D341Med (cell line): ENCODE measurements at regions not wholly inside any gene's neighbourhood (a gene's known extent, or its start where the extent isn't known, plus 50 kb on each side); places are given as distances from the start of the nearest gene placed in this dataset.
"Not testable (repeated sequence)": the region's sequence is repeated elsewhere in the genome, so short reads cannot be mapped to it uniquely, and the experiment has no call there.

Experiments used
- DNase-seq: peaks from one replicate; pipeline ENCODE4 v3.0.0; 2012; ENCODE audit warnings: low spot score

- peak; percentile 16 for DNase-seq
These were observed 683.9 kb downstream of the CCSER2 start for GRCh38 chr10:85012305-85012704.

GRCh38 chr10:85026878-85027467 is 698.6 kb downstream of the CCSER2 start:
- DNase-seq = no peak

DNA sequence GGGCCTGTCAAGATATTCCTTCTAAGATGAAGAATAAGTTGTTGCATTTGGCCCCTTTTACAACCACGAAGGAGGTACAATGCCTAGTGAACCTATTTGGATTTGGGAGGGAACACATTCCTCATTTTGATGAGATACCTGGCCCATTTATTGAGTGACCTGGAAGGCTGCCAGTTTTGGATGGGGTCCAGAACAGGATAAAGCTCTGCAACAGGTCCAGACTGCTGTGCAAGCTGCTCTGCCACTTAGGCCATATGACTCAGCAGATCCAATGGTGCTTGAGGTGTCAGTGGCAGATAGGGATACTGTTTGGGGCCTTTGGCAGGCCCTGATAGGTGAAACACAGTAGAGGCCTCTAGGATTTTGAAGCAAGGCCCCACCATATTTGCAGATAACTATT is 704.6 kb downstream of the CCSER2 start:
- DNase-seq = no peak

DNA sequence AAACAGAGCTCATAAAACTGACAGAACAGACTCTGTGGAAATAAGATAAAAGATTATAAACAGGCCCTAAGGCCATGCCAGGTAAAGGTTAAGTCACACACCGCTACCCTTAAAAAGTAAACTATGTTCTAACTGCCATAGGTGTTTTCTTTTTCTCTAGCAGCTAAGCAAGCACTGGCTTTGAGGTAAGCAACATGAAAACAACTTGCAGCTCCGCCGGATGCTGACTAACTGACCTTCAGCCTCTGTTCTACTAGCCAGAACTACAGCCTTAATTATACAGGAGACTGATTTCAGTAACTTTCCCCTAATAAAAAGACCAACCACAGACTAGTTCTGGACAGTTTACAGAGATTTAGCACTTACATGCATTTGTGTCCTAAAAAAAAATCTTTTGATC is 708.3 kb downstream of the CCSER2 start:
- no peak for DNase-seq

GRCh38 chr10:85039311-85039710 is 710.9 kb downstream of the CCSER2 start:
- DNase-seq = no peak

- no peak for DNase-seq
These were observed 714.8 kb downstream of the CCSER2 start for GRCh38 chr10:85043207-85043606.

DNA sequence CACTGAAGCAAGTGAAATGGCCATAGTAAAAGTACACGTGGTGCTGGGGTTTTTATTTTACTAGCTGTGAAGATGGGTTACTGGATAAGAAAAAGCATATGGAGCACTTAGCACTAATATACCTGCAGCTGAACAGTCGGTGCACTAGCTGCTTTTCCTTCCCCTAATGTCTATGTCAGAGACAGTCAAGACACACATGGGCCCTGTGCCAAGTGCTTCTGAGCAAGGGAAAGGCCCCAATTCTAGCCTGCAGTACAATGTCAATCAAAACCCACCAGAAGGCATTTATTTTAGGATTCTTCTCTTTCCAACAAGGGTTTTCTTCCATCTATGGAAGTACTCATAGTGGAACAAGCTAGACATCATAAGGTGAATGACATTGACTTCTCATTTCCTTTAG is 716.7 kb downstream of the CCSER2 start:
- DNase-seq = no peak

- no peak for DNase-seq
These were observed 718.9 kb downstream of the CCSER2 start for GRCh38 chr10:85047170-85047834.

GRCh38 chr10:85047979-85048378 is 719.6 kb downstream of the CCSER2 start:
- DNase-seq = no peak

DNA sequence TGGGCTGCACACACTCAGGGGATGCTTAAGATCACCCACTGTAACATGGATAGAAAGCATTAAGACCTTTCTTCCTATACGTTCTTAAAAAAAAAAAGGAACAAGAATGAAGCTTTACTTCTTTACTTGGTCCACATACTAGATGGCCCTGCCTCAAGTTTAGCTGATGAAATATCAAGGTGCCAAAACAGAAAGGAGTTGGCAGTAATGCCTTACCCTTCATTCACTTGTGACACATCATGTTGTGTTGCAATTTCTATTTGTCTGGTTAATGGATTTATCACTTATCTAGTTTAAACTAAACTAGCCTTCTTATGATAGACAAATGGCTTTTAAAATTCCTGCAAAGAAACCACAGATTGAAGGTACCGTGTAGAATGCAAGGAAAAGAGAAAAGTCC is 720.3 kb downstream of the CCSER2 start:
- DNase-seq = no peak

DNA sequence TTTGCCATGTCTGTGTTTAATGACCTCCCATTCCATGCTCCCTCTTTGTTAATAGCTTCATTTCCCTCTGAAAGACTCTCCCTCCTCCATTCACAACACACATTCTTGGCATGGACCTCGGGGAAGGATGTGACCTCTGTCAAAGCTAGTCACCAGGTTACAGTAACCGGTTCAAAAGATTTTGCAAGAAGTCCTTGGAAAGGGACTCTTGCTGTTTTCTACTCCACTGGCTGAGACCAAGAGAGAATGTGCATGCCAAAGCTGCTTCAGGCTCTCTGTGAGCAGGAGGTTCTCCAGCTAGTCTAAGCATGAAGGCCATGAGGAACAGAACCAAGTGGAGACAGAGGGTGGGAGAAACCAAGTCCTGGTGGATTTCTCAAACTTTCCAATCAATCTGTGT is 732.6 kb downstream of the CCSER2 start:
- DNase-seq = no peak

DNA sequence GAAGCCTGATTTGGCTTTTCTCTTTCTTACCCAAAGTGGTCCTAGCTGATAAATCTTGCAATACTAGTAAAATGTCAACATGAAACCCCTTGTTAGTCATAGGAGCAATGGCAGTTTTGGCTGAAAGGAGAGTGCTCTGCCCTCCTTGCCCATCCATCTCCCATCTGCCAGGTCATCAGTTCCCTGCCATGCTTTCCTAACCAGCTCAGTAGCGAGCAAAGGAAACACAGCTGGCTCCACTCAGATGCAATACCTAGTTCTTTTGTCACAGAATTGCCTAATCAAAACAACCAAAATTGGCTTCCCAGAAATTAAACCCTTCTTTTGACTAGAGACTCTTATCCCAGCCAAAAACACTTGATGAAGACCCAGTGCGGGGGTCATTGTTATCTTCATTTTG is 733.0 kb downstream of the CCSER2 start:
- DNase-seq = no peak

DNA sequence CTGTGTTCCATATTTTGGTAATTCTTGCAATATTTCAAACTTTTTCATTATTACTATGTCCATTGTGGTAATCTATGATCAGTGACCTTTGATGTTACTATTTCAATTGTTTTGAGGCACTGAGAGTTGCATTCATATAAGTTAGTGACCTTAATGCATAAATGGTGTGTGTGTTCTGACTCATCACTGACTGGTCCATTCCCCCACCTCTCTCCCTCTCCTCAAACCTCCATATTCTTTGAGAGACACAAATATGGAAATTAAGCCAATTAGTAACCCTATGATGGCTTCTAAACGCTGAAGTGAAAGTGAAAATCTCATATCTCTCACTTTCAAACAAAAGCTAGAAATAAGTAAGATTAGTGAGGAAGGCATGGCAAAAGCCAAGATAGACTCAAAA is 739.6 kb downstream of the CCSER2 start:
- DNase-seq = no peak

- no peak for DNase-seq
These were observed 752.5 kb downstream of the CCSER2 start for GRCh38 chr10:85080934-85081333.

GRCh38 chr10:85098835-85099521 is 770.6 kb downstream of the CCSER2 start:
- DNase-seq = no peak

- no peak for DNase-seq
These were observed 772.1 kb downstream of the CCSER2 start for GRCh38 chr10:85100495-85100894.

DNA sequence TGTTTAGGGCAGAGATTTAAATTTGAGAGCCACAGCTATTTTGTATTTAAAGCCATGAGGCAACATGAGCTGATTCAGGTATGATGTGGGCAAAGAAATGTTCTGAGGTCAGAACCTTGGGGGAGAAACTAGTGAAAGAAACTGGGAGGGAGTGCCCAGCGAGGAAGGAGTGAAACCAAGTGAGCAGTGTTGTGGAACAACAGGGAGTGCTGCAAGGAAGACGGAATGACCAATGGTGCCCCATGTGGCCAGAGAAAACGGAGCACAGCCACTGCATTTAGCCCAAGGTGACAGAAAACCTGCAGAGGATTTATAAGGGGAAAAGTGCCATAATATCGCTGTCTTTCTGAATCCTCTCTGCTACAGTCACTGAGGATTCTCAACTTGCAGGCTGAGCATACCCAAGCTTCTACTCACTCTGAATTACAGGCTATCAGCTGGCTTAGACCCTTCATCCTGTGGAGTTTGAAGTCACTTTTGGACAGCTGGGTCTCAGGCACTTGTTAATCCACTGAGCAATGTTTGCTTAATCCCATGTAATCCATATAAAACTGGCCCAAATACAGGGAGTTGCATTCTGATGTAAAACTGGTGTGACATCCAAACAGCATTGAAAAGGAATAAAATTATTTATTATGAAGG is 777.3 kb downstream of the CCSER2 start:
- DNase-seq = peak; percentile 24

- DNase-seq = no peak
These were observed 782.9 kb downstream of the CCSER2 start for GRCh38 chr10:85111271-85111670.

GRCh38 chr10:85124603-85125051 is 796.2 kb downstream of the CCSER2 start:
- no peak for DNase-seq

DNA sequence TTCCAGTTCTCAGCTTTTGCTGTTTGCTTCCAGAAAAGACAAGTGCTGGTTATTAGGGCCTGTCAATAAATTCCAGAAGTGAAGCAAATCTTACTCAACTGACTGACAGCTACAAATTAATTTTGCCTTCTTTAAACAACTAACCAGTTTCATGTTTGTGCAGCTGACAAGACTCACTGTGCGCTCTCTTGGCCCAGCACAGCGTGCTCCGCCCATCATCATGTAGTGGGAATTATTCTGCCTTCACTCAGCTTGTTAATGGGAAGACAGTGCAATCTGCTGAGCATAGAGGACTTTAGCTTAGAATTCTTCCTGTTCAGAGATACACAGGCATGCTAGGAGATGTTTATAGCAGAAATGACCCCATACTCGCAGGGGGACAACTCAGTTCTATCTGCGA is 808.9 kb downstream of the CCSER2 start:
- DNase-seq = no peak

- DNase-seq = no peak
These were observed 809.7 kb downstream of the CCSER2 start for GRCh38 chr10:85138046-85138445.

- no peak for DNase-seq
These were observed 810.7 kb downstream of the CCSER2 start for GRCh38 chr10:85139124-85139523.

GRCh38 chr10:85141520-85141919 is 813.1 kb downstream of the CCSER2 start:
- not testable (repeated sequence) for DNase-seq
